ENCODE measurements at regions not wholly inside any gene's neighbourhood (a gene's known extent, or its start where the extent isn't known, plus 50 kb on each side); places are given as distances from the start of the nearest gene placed in this dataset.

DNA sequence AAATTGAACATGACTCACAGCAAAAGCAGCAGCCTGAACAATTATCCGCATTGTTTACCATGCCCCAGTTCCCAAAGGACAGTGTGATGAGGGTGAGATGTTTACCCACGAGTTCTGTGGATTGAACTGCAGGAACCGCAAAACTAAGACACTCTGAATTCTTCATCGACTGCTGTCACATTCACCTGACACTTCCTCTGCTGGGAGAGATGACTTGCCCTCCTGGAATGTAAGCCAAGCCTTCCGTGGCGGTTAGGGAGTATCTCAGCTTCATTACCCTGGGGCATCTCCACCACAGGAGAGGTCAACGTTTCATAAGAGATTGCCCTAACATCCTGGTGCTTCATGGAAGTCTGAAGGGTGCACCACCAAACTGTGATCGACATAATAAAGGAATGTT lies 374.6 kb upstream of the ADARB2 start:
- H3K4me3 ChIP-seq (ENCODE audit: low read depth, low read length): no peak overlapping the region
- TF ChIP-seq, protein P1, sequence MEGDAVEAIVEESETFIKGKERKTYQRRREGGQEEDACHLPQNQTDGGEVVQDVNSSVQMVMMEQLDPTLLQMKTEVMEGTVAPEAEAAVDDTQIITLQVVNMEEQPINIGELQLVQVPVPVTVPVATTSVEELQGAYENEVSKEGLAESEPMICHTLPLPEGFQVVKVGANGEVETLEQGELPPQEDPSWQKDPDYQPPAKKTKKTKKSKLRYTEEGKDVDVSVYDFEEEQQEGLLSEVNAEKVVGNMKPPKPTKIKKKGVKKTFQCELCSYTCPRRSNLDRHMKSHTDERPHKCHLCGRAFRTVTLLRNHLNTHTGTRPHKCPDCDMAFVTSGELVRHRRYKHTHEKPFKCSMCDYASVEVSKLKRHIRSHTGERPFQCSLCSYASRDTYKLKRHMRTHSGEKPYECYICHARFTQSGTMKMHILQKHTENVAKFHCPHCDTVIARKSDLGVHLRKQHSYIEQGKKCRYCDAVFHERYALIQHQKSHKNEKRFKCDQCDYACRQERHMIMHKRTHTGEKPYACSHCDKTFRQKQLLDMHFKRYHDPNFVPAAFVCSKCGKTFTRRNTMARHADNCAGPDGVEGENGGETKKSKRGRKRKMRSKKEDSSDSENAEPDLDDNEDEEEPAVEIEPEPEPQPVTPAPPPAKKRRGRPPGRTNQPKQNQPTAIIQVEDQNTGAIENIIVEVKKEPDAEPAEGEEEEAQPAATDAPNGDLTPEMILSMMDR (conservative IDR thresholded peaks at IDR 0.05; ENCODE audit: low read depth, low read length): no peak
- DNase-seq (ENCODE audit: low read depth): peak; percentile 100

DNA sequence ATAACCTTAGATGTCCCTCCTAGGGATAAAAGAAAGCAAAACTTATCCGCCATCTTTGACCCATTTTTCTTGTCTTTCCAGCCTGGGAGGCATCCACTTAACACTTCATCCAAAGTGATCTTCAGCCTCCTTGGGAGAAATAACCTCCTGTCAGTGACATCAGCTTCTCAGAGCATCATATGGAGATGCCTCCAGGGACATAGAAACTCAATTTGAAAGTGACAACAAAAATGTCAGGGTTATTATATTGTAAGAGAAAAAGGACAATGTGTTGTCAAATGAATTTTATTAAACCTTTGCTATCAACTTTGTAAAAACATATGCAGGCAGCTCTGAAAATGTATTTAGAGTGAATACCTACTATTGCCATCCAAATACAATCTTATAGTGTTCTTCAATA lies 371.2 kb upstream of the ADARB2 start:
- no peak for DNase-seq (ENCODE audit: low read depth)
- H3K4me3 ChIP-seq (ENCODE audit: low read depth, low read length): no peak overlapping the region
- TF ChIP-seq, protein P1 (conservative IDR thresholded peaks at IDR 0.05; ENCODE audit: low read depth, low read length): no peak

DNA sequence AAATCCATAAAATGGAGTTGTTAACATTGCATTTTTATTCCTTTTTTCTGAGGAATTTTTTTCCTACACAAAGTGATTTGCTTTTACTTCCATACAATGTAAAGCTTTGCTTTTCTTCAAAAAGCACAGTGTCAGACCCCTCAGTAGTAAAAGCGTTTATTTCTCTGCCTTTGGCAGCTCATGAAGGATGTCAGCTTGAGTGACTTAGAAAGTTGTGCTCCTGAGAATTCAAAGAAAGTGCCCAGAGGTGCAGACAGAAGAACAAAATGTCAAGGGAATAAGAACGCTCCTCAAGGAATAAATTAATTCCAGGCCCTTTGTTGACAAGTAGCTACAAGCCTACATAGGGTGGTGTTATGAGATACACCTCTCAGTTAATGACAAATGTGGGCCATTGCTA lies 369.3 kb upstream of the ADARB2 start:
- H3K4me3 ChIP-seq (ENCODE audit: low read depth, low read length): no peak overlapping the region
- no peak for DNase-seq (ENCODE audit: low read depth)
- TF ChIP-seq, protein P1 (conservative IDR thresholded peaks at IDR 0.05; ENCODE audit: low read depth, low read length): no peak

DNA sequence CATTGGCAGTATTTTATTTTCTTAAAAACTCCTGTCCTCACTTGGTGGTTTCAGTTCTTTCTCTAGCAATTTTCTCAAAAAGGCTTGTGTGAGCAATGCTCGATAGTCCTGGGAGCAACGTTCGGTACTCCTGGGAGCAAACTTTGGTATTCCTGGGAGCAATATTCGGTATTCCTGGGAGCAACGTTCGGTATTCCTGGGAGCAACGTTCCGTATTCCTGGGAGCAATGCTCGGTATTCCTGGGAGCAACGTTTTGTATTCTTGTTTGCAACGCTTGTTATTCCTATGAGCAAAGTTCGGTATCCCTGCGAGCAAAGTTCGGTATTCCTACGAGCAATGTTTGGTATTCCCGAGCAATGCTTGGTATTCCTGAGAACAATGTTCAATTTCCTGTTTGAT lies 362.0 kb upstream of the ADARB2 start:
- DNase-seq (ENCODE audit: low read depth): no peak
- TF ChIP-seq, protein P1 (conservative IDR thresholded peaks at IDR 0.05; ENCODE audit: low read depth, low read length): no peak
- H3K4me3 ChIP-seq (ENCODE audit: low read depth, low read length): no peak overlapping the region

DNA sequence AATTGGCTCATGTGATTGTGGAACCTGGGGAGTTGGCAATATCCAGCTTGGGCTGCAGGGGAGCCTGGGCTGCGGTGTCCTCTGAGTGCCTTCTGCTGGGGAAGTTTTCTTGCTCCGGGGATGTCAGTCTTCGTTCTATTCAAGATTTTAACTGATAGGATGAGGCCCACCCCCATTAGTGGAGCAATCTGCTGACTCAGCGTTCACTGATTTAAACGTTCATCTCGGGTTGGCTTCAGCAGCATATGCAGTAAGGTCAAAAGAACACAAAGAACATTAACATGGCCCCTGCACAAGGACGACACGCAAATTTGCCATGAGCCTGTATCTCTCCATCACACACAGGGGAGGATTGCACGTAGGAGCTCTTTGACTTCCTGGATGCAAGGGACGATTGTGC lies 360.6 kb upstream of the ADARB2 start:
- DNase-seq (ENCODE audit: low read depth): no peak
- no peak overlapping the region for H3K4me3 ChIP-seq (ENCODE audit: low read depth, low read length)
- TF ChIP-seq, protein P1 (conservative IDR thresholded peaks at IDR 0.05; ENCODE audit: low read depth, low read length): no peak

DNA sequence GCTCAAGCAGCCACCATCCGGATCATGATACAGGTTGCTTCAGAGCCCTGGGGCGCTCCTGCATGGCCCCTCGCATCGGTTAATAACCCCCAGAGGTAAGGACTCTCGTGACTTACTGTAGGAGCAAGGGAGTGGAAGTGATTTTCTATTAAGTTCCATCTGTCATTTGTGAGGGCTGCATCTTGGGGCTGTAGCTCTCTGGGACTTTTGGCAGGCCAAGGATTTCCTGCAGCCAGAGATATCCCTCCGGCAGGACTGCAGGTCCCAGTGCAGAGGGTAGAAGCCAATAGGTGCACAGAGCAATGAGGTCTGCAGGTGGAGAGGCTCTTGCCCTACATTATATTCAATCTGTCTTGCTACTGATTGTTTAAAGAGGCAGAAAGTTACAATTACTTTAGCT lies 356.8 kb upstream of the ADARB2 start:
- H3K4me3 ChIP-seq (ENCODE audit: low read depth, low read length): no peak overlapping the region
- no peak for DNase-seq (ENCODE audit: low read depth)
- TF ChIP-seq, protein P1 (conservative IDR thresholded peaks at IDR 0.05; ENCODE audit: low read depth, low read length): no peak

DNA sequence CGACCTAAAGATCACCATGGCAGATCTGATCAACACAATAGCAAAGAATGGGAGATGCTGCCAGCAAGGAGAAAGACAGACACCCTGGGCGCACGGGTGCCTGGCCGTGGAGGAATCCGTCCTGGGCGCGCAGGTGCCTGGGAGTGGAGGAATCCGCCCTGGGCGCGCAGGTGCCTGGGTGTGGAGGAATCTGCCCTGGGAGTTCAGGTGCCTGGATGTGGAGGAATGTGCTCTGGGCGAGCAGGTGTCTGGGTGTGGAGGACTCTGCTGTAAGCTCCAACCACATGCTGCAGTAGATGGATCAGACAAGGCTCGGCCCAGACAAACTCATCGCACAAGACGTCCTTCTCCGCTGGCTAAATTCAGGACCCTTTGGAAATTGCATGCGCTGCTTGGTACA lies 346.3 kb upstream of the ADARB2 start:
- DNase-seq (ENCODE audit: low read depth): no peak
- H3K4me3 ChIP-seq (ENCODE audit: low read depth, low read length): no peak overlapping the region
- TF ChIP-seq, protein P1 (conservative IDR thresholded peaks at IDR 0.05; ENCODE audit: low read depth, low read length): no peak
